GM19438 (cell line): ENCODE measurements at regions not wholly inside any gene's neighbourhood (a gene's known extent, or its start where the extent isn't known, plus 50 kb on each side); places are given as distances from the start of the nearest gene placed in this dataset.
"Not testable (repeated sequence)": the region's sequence is repeated elsewhere in the genome, so short reads cannot be mapped to it uniquely, and the experiment has no call there.

Source experiments
- ATAC-seq: cut with Tn5 transposase; IDR thresholded peaks from one replicate; pipeline ENCODE4 v1.9.1; 2021; ENCODE audit warnings: low read depth; ENCODE audit not compliant: unreplicated experiment

GRCh38 chr2:87424763-87425154 is 323.1 kb upstream of the PLGLB2 start:
- ATAC-seq: not testable (repeated sequence)

GRCh38 chr2:87425191-87425590 is 322.7 kb upstream of the PLGLB2 start:
- not testable (repeated sequence) for ATAC-seq

GRCh38 chr2:87425717-87426116 is 322.2 kb upstream of the PLGLB2 start:
- ATAC-seq: not testable (repeated sequence)

- not testable (repeated sequence) for ATAC-seq
Observed at GRCh38 chr2:87428452-87429130, 319.3 kb upstream of the PLGLB2 start.

GRCh38 chr2:87429206-87429930 is 318.5 kb upstream of the PLGLB2 start:
- ATAC-seq: not testable (repeated sequence)

GRCh38 chr2:87429931-87430275 is 318.0 kb upstream of the PLGLB2 start:
- ATAC-seq: not testable (repeated sequence)

GRCh38 chr2:87431051-87431450 is 316.8 kb upstream of the PLGLB2 start:
- not testable (repeated sequence) for ATAC-seq

GRCh38 chr2:87432711-87433453 is 315.0 kb upstream of the PLGLB2 start:
- not testable (repeated sequence) for ATAC-seq

GRCh38 chr2:87436007-87436406 is 311.9 kb upstream of the PLGLB2 start:
- not testable (repeated sequence) for ATAC-seq

GRCh38 chr2:87437701-87438260 is 310.1 kb upstream of the PLGLB2 start:
- not testable (repeated sequence) for ATAC-seq

GRCh38 chr2:87438780-87439454 is 309.0 kb upstream of the PLGLB2 start:
- ATAC-seq: not testable (repeated sequence)

- ATAC-seq: not testable (repeated sequence)
Observed at GRCh38 chr2:87439617-87440204, 308.2 kb upstream of the PLGLB2 start.

- ATAC-seq: not testable (repeated sequence)
Observed at GRCh38 chr2:87440650-87441049, 307.2 kb upstream of the PLGLB2 start.

- ATAC-seq: not testable (repeated sequence)
Observed at GRCh38 chr2:87441375-87441774, 306.5 kb upstream of the PLGLB2 start.

GRCh38 chr2:87442983-87443577 is 304.8 kb upstream of the PLGLB2 start:
- ATAC-seq: peak; percentile 97

GRCh38 chr2:87444951-87445350 is 302.9 kb upstream of the PLGLB2 start:
- not testable (repeated sequence) for ATAC-seq

GRCh38 chr2:87445613-87446312 is 302.1 kb upstream of the PLGLB2 start:
- ATAC-seq: not testable (repeated sequence)

- not testable (repeated sequence) for ATAC-seq
Observed at GRCh38 chr2:87446313-87446696, 301.6 kb upstream of the PLGLB2 start.

- not testable (repeated sequence) for ATAC-seq
Observed at GRCh38 chr2:87449462-87449980, 298.4 kb upstream of the PLGLB2 start.
